ENCODE measurements at regions not wholly inside any gene's neighbourhood (a gene's known extent, or its start where the extent isn't known, plus 50 kb on each side); places are given as distances from the start of the nearest gene placed in this dataset.

GRCh38 chr18:47484068-47484467 lies 232.6 kb upstream of the SKOR2 start:
- Histone ChIP-seq H3K27ac (no peak overlapping the region), H3K4me1 (ENCODE audit: control insufficient read depth in 1 of 2, low read depth in 2 of 2) (no peaks in the 10 kb centered on the region), H3K36me3 (no peaks in the 10 kb centered on the region), H3K9me3 (no peaks in the 10 kb centered on the region), H3K4me3 (no peak overlapping the region), H3K27me3 (replicated peaks; ENCODE audit: insufficient read depth) (no peaks in the 10 kb centered on the region)
- TF ChIP-seq, protein P1, sequence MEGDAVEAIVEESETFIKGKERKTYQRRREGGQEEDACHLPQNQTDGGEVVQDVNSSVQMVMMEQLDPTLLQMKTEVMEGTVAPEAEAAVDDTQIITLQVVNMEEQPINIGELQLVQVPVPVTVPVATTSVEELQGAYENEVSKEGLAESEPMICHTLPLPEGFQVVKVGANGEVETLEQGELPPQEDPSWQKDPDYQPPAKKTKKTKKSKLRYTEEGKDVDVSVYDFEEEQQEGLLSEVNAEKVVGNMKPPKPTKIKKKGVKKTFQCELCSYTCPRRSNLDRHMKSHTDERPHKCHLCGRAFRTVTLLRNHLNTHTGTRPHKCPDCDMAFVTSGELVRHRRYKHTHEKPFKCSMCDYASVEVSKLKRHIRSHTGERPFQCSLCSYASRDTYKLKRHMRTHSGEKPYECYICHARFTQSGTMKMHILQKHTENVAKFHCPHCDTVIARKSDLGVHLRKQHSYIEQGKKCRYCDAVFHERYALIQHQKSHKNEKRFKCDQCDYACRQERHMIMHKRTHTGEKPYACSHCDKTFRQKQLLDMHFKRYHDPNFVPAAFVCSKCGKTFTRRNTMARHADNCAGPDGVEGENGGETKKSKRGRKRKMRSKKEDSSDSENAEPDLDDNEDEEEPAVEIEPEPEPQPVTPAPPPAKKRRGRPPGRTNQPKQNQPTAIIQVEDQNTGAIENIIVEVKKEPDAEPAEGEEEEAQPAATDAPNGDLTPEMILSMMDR (IDR thresholded peaks at IDR 0.05) = no peak
- DNase-seq (ENCODE audit: low spot score) (no peak), ATAC-seq (ENCODE audit: insufficient number of reproducible peaks, low FRiP score, low read depth) (no peak)

- Histone ChIP-seq H3K9me3 (no peaks in the 10 kb centered on the region), H3K27ac (no peak overlapping the region), H3K4me1 (ENCODE audit: control insufficient read depth in 1 of 2, low read depth in 2 of 2) (no peaks in the 10 kb centered on the region), H3K27me3 (replicated peaks; ENCODE audit: insufficient read depth) (no peaks in the 10 kb centered on the region), H3K4me3 (no peak overlapping the region), H3K36me3 (no peaks in the 10 kb centered on the region)
- ATAC-seq (ENCODE audit: insufficient number of reproducible peaks, low FRiP score, low read depth) = no peak
- TF ChIP-seq, protein P1 (IDR thresholded peaks at IDR 0.05) = no peak
- no peak for DNase-seq (ENCODE audit: low spot score)
Observed at GRCh38 chr18:47480166-47480565, 228.7 kb upstream of the SKOR2 start.

DNA sequence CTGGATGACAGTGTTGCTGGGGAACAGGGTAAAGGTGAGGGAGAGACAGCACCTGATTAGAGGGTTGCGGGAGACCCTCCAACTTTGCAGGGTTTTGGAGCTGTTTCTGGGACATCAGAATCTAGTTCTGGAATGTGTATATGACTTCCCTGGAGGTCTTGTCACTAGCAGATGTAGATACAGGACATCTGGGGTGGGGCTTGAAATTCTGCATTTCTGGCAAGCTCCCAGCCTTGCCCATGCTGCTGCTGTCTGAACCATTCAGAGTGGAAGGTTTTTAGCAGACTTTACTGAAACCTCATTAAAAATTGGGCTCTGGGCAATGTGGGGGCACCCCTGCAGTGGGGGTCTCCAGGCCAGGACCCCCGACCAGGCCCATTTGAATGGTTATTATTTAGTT lies 220.3 kb upstream of the SKOR2 start:
- H3K27ac ChIP-seq = no peak overlapping the region
- H3K27me3 ChIP-seq (replicated peaks; ENCODE audit: insufficient read depth) = no peaks in the 10 kb centered on the region

GRCh38 chr18:47470941-47471340 lies 219.5 kb upstream of the SKOR2 start:
- no peaks in the 10 kb centered on the region for H3K27me3 ChIP-seq (replicated peaks; ENCODE audit: insufficient read depth)
- TF ChIP-seq, protein P1 (IDR thresholded peaks at IDR 0.05) = no peak
- no peaks in the 10 kb centered on the region for H3K36me3 ChIP-seq
- ATAC-seq (ENCODE audit: insufficient number of reproducible peaks, low FRiP score, low read depth) (no peak), DNase-seq (ENCODE audit: low spot score) (no peak)
- H3K4me1 ChIP-seq (ENCODE audit: control insufficient read depth in 1 of 2, low read depth in 2 of 2) = no peaks in the 10 kb centered on the region
- H3K27ac ChIP-seq = no peak overlapping the region
- H3K4me3 ChIP-seq = no peak overlapping the region
- no peaks in the 10 kb centered on the region for H3K9me3 ChIP-seq

More for the DNA sequence above, 220.3 kb upstream of the SKOR2 start:
- TF ChIP-seq, protein P1 (IDR thresholded peaks at IDR 0.05) = no peak
- no peak overlapping the region for H3K4me3 ChIP-seq
- ATAC-seq (ENCODE audit: insufficient number of reproducible peaks, low FRiP score, low read depth) (no peak), DNase-seq (ENCODE audit: low spot score) (no peak)
- H3K36me3 ChIP-seq = no peaks in the 10 kb centered on the region
- no peaks in the 10 kb centered on the region for H3K9me3 ChIP-seq
- H3K4me1 ChIP-seq (ENCODE audit: control insufficient read depth in 1 of 2, low read depth in 2 of 2) = no peaks in the 10 kb centered on the region

DNA sequence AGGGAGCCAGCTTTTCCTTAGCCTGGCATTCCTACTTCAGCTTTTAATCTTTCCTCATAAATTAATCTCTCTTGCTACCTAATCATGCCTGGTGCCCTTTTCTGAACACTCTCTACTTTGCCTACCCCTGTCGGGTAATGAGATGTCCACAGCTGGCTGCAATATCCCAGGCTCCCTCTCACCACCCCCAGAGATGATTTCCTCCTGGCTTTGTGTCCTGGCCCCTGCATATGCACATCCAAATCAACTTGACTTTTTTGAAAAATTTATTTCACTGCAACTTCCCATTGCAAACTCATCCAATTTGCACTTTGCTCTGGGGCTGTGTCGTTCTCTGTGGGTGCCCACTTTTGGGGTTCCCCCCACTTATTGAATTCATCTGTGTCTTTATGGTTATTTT lies 218.1 kb upstream of the SKOR2 start:
- DNase-seq (ENCODE audit: low spot score) = no peak
- Histone ChIP-seq H3K9me3 (no peaks in the 10 kb centered on the region), H3K4me3 (no peak overlapping the region), H3K27me3 (replicated peaks; ENCODE audit: insufficient read depth) (no peaks in the 10 kb centered on the region), H3K27ac (no peak overlapping the region), H3K36me3 (no peaks in the 10 kb centered on the region), H3K4me1 (ENCODE audit: control insufficient read depth in 1 of 2, low read depth in 2 of 2) (no peaks in the 10 kb centered on the region)
- no peak for ATAC-seq (ENCODE audit: insufficient number of reproducible peaks, low FRiP score, low read depth)
- TF ChIP-seq, protein P1 (IDR thresholded peaks at IDR 0.05) = no peak

All from thoracic aorta (tissue), 2 donors.